DND-41 (cell line): ENCODE measurements at regions not wholly inside any gene's neighbourhood (a gene's known extent, or its start where the extent isn't known, plus 50 kb on each side); places are given as distances from the start of the nearest gene placed in this dataset.

ENCODE experiments used
- EZH2 ChIP-seq: IDR thresholded peaks from 3 replicates; pipeline ENCODE4 v1.6.1; 2012; ENCODE audit warnings: borderline replicate concordance, low read depth, mild to moderate bottlenecking, moderate library complexity, low read length, inconsistent platforms; ENCODE audit not compliant: severe bottlenecking
- TF ChIP-seq, protein P1 (sequence below): IDR thresholded peaks from 2 replicates; pipeline ENCODE4 v1.5.1; 2012; ENCODE audit warnings: borderline replicate concordance, low read length, moderate library complexity, mild to moderate bottlenecking; ENCODE audit not compliant: poor library complexity, severe bottlenecking; ENCODE audit errors: extremely low read depth

- TF ChIP-seq, protein P1, sequence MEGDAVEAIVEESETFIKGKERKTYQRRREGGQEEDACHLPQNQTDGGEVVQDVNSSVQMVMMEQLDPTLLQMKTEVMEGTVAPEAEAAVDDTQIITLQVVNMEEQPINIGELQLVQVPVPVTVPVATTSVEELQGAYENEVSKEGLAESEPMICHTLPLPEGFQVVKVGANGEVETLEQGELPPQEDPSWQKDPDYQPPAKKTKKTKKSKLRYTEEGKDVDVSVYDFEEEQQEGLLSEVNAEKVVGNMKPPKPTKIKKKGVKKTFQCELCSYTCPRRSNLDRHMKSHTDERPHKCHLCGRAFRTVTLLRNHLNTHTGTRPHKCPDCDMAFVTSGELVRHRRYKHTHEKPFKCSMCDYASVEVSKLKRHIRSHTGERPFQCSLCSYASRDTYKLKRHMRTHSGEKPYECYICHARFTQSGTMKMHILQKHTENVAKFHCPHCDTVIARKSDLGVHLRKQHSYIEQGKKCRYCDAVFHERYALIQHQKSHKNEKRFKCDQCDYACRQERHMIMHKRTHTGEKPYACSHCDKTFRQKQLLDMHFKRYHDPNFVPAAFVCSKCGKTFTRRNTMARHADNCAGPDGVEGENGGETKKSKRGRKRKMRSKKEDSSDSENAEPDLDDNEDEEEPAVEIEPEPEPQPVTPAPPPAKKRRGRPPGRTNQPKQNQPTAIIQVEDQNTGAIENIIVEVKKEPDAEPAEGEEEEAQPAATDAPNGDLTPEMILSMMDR = no peak
- no peak for TF ChIP-seq EZH2
These were observed 145.8 kb downstream of the TFAP2C start for GRCh38 chr20:56774873-56775272.
